Endometrium (tissue), 2 donors: ENCODE measurements at regions not wholly inside any gene's neighbourhood (a gene's known extent, or its start where the extent isn't known, plus 50 kb on each side); places are given as distances from the start of the nearest gene placed in this dataset.

Experiments
- FAIRE-seq: peaks from 2 replicates; lab custom pipeline; 2012; peaks lifted over from hg19 to GRCh38; lab: Jason Lieb, UNC
- donor health status: control.
- donor health status: control.

DNA sequence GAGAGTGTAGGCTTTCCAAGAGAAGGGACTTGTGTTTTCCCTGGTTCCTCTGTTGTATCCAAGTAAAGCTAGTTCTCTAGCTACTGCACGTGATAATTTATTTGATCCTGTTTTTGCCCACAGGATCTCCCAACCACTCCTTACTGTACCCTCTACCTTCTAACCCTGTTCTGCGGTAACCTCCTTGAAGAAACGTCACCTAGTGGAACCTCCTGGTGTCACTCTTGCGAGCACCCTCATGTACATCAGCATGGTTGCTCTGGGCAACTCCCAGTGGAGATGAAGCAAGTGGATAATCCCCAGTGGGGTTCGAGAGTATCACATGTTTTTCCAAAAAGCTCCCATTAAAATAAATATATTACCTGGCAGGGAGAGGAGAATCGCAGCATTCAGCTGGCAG, 108.9 kb upstream of the CLMP start:
- no peak for FAIRE-seq

DNA sequence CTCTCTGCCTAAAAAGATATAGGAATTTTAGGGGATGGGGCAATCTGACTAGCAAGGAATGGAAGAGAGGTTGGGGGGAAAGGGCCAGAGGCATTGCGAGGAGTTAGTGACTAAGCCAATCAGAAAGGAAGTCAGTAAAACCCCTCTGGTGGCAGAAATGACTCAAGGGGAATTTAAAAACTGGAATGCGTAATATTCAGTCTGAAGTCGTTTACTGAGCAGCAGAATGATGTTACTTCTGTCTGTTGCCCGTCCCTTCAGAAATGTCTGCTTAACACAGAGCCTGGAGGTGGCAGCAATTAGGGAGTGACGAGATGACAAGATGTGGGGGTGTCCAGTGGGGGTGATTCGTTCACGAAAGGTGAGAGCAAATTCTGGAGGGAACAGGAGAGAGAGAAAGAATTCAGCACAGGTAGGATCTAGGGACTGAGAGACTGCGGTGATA, 107.7 kb upstream of the CLMP start:
- no peak for FAIRE-seq

- no peak for FAIRE-seq
These were observed 106.8 kb upstream of the CLMP start for GRCh38 chr11:123301696-123302400.

- FAIRE-seq, result no peak
These were observed 106.1 kb upstream of the CLMP start for GRCh38 chr11:123301013-123301591.

- no peak for FAIRE-seq
These were observed 104.7 kb upstream of the CLMP start for GRCh38 chr11:123299721-123300120.

GRCh38 chr11:123298488-123299447, 103.7 kb upstream of the CLMP start:
- no peak for FAIRE-seq

- no peak for FAIRE-seq
These were observed 97.6 kb upstream of the CLMP start for GRCh38 chr11:123292647-123293046.

DNA sequence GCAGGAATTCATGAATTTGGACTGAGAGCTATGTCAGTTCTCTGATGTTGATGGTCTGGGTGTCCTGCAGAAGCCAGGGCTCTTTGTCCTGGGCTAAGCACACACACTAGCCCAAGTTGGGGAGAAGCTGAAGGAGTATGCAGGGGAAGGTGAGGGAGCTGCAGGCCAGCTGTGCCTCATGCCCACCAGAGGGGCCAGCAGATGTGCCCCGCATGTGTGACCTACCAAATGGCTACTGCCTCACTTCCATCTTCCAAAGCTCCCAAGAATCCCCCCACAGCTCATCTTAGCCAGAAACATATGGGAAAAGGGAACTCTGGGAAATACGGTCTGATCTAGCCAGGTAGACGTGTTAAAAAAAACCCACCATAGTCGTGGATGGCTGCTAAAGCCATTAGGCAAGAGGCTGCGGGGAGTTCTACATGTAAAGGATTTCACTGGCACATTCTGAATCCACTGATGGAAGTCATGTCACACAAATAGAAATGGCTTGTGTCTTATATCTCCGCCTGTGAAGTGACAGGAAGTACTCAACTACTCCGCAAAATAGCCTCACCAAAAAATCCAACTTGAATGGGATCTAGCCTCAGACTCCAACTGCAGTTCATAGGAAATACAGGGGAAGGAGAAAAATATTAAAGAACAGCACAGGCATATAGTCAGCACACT, 96.3 kb upstream of the CLMP start:
- no peak for FAIRE-seq

DNA sequence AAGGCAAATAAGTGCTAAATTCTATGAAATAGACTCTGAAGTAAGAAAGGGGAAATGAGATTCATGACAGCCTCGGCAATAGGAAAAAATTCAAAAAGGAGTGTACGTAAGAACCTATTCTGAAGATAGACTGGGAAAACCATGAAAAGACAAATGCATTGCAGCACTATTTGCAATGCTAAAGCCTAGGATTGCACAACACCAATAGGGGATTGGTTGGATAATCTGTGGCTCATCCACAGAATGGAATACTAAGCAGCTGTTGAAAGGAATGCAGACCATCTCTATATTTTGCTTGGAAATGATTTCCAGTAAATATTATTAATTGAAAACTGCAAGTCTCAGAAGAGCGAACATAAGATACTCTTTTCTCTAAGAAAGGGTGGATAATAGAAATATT, 91.7 kb upstream of the CLMP start:
- FAIRE-seq, result no peak

GRCh38 chr11:123286255-123286654, 91.2 kb upstream of the CLMP start:
- no peak for FAIRE-seq

GRCh38 chr11:123284454-123284853, 89.4 kb upstream of the CLMP start:
- no peak for FAIRE-seq

- FAIRE-seq, result no peak
These were observed 87.5 kb upstream of the CLMP start for GRCh38 chr11:123282597-123282996.

DNA sequence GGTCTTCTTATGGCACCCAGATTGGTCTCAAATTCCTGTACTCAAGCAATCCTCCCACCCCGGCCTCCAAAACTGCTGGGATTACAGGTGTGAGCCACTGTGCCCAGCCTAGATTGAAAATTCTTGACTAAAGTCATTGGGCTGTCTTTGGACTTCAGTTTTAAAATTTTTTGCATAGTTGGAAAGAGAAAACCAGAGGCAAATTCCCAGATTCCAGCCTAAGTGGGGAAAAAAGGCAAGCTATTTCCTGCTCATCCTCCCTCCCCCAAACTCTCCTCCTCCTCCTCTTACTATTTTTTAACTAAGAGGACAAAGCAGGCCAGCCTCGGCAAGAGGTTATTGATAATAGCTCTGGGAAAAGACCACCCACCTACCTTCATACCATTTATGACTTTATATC, 78.6 kb upstream of the CLMP start:
- FAIRE-seq, result no peak

GRCh38 chr11:123272565-123272964, 77.5 kb upstream of the CLMP start:
- no peak for FAIRE-seq

GRCh38 chr11:123268156-123268555, 73.1 kb upstream of the CLMP start:
- FAIRE-seq, result no peak

DNA sequence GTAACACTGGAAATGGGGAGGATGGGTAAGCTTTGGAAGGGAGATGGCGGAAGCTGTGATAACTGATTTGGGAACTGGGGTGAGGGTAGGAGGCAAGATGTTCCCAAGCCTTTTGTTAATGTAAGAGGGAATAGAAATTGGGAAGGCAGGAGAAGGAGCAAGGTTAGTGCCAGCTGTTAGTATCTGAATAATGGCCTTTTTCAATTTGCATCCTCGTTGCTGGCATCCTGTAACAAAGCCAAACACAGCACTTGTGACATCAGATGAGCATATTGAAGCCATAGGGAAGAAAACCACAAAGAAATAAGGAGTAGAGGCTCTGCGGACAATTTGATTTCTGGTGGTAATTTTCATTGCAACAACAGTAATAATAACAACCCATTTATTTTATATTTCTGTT, 70.9 kb upstream of the CLMP start:
- no peak for FAIRE-seq

- no peak for FAIRE-seq
These were observed 69.4 kb upstream of the CLMP start for GRCh38 chr11:123264431-123264780.

GRCh38 chr11:123261345-123262106, 66.5 kb upstream of the CLMP start:
- FAIRE-seq, result no peak

GRCh38 chr11:123260511-123261211, 65.6 kb upstream of the CLMP start:
- FAIRE-seq, result no peak

- FAIRE-seq, result no peak
These were observed 63.8 kb upstream of the CLMP start for GRCh38 chr11:123258877-123259276.

DNA sequence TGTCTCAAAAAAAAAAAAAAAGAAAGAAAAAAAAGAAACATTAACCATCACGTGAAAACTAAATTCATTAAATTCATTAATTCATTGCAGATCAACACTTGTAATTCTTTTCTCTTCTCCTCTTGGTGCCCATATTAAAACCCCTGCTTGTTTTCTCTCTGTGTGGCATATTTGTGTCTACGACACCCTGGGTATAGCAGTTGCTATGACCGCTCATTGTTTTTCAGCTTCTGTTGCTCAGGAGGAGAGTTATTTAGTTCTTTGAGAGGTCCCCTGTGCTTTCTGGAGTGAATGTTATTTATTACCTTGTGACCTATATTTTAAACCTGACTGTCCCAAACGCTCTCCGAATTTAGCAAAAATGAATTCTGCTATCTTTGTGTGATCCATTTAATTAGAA, 62.3 kb upstream of the CLMP start:
- FAIRE-seq, result no peak
